HL-60 (cell line): ENCODE measurements at regions not wholly inside any gene's neighbourhood (a gene's known extent, or its start where the extent isn't known, plus 50 kb on each side); places are given as distances from the start of the nearest gene placed in this dataset.

Experiments
- CTCF ChIP-seq: IDR thresholded peaks from one replicate; pipeline ENCODE4 v1.5.1; 2011; ENCODE audit warnings: low read length, control low read depth, inconsistent platforms; ENCODE audit not compliant: insufficient read depth
- POLR2AphosphoS5 ChIP-seq: IDR thresholded peaks from 2 replicates; pipeline ENCODE4 v1.6.1; 2012; ENCODE audit warnings: low read depth

DNA sequence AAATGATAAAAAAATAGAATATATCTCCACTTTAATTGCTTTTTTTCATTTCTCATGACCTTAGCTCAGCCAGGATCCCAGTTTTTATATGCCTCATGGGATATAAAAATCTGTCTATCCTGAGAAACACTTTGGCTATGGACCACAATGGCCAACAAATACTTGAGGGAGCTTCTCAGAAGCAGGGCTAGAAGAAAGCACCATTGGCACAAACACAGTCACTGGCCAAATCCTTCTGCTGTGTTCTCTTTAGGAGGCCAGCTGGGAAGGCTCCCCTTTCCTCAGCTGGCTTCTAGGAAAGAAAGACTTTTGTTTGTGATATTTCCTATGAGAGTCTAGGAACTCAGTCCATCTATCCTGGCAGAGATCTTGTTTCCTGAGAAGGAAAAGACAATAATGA is 856.2 kb upstream of the GHITM start:
- no peak for TF ChIP-seq CTCF
- TF ChIP-seq POLR2AphosphoS5: no peak
